Activated CD8-positive, alpha-beta T cell treated with anti-CD3 and anti-CD28 coated beads for 36 hours (primary cell): ENCODE measurements at regions not wholly inside any gene's neighbourhood (a gene's known extent, or its start where the extent isn't known, plus 50 kb on each side); places are given as distances from the start of the nearest gene placed in this dataset.

ENCODE experiments used
- ATAC-seq: fragments of 200-7000 bp; cut with Tn5 transposase; one replicate; pipeline ENCODE4 v1.10.0; 2021; ENCODE audit warnings: mild to moderate bottlenecking, moderate library complexity
- CTCF ChIA-PET: fragments of 350-600 bp; sonication (Branson Sonifier 250); formaldehyde crosslinking; loops from one replicate; lab custom pipeline; 2021; ENCODE audit warnings: antibody characterized with exemption; lab: Charles Lee
- POLR2A ChIA-PET: fragments of 350-600 bp; sonication (Branson Sonifier 250); formaldehyde crosslinking; loops from one replicate; lab custom pipeline; 2021; ENCODE audit warnings: antibody characterized with exemption; lab: Charles Lee
- DNase-seq: peaks from one replicate; pipeline ENCODE4 v3.0.0-alpha.2; 2020
- H3K27ac Mint-ChIP-seq: one replicate; pipeline ENCODE4 v1.8.0; 2021; ENCODE audit warnings: mild to moderate bottlenecking, mixed read lengths
- H3K27me3 Mint-ChIP-seq: one replicate; pipeline ENCODE4 v1.8.0; 2021; ENCODE audit warnings: mixed read lengths
- H3K36me3 Mint-ChIP-seq: one replicate; pipeline ENCODE4 v1.8.0; 2021; ENCODE audit warnings: low read depth, mixed read lengths
- H3K4me1 Mint-ChIP-seq: one replicate; pipeline ENCODE4 v1.8.0; 2021; ENCODE audit warnings: low read depth, mixed read lengths
- H3K4me3 Mint-ChIP-seq: one replicate; pipeline ENCODE4 v1.8.0; 2021; ENCODE audit warnings: mild to moderate bottlenecking, moderate library complexity, mixed read lengths
- H3K9me3 Mint-ChIP-seq: one replicate; pipeline ENCODE4 v1.8.0; 2021; ENCODE audit warnings: mixed read lengths
- intact Hi-C: fragments of 100-400 bp; cut with micrococcal nuclease; formaldehyde crosslinking; loops from one replicate; pipeline ENCODE4 v1.10.0; 2022
- TF ChIP-seq, protein P1 (sequence below): fragments of 200-600 bp; IDR thresholded peaks from one replicate; pipeline ENCODE4 v1.8.0; 2022; ENCODE audit warnings: antibody characterized with exemption, mild to moderate bottlenecking

DNA sequence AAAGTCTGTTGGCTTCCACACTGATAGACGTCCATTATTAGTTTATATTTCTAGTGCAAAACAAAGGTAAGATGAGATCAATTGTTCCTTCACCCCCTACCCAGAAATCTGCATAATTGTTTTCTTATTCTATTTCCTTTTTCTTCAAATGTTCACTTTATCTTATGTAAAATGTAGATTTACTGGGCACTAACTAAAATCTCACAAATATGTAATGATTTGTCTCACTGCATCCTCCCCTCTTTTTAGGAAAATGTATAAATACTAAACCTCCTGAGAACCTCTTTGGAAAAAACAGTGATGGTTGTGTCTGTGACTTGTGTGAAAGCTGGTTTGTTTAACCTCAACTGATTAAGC is 1377.2 kb upstream of the MIR17HG start:
- ATAC-seq, result no peak
- H3K27me3 Mint-ChIP-seq, result no peaks in the 10 kb centered on the region
- TF ChIP-seq, protein P1, sequence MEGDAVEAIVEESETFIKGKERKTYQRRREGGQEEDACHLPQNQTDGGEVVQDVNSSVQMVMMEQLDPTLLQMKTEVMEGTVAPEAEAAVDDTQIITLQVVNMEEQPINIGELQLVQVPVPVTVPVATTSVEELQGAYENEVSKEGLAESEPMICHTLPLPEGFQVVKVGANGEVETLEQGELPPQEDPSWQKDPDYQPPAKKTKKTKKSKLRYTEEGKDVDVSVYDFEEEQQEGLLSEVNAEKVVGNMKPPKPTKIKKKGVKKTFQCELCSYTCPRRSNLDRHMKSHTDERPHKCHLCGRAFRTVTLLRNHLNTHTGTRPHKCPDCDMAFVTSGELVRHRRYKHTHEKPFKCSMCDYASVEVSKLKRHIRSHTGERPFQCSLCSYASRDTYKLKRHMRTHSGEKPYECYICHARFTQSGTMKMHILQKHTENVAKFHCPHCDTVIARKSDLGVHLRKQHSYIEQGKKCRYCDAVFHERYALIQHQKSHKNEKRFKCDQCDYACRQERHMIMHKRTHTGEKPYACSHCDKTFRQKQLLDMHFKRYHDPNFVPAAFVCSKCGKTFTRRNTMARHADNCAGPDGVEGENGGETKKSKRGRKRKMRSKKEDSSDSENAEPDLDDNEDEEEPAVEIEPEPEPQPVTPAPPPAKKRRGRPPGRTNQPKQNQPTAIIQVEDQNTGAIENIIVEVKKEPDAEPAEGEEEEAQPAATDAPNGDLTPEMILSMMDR, result no peak

DNA sequence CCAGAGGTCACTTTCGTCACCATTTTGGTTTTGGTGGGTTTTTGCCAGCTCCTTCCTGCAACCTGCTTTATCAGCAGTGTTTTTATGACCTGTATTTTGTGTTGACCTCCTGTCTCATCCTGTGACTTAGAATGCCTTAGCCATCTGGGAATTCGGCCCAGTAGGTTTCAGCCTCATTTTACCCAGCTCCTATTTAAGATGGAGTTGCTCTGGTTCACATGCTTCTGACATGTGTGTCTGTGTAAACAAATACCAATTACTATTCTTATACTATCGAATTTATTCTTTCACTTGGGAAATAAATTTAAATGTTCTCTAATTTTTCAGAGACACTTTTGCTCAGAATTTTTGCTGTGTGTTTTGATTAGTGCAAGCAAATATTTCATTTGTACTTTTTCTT is 1370.3 kb upstream of the MIR17HG start:
- no peaks in the 10 kb centered on the region for H3K36me3 Mint-ChIP-seq
- no peak overlapping the region for H3K27ac Mint-ChIP-seq
- no peak for DNase-seq
- intact Hi-C loops, result no loop called here
- no peaks in the 10 kb centered on the region for H3K9me3 Mint-ChIP-seq
- POLR2A ChIA-PET, result no interaction called here
- no peaks in the 10 kb centered on the region for H3K27me3 Mint-ChIP-seq
- no peak for ATAC-seq
- no peak overlapping the region for H3K4me3 Mint-ChIP-seq
- CTCF ChIA-PET, result no interaction called here
- no peaks in the 10 kb centered on the region for H3K4me1 Mint-ChIP-seq
- TF ChIP-seq, protein P1, result no peak

More for the DNA sequence above, 1377.2 kb upstream of the MIR17HG start:
- Mint-ChIP-seq H3K27ac (no peak overlapping the region), H3K36me3 (no peaks in the 10 kb centered on the region), H3K9me3 (peaks cover 25% of the 10 kb centered on the region), H3K4me3 (no peak overlapping the region), H3K4me1 (no peaks in the 10 kb centered on the region)
- intact Hi-C loops, result no loop called here
- no peak for DNase-seq
- ChIA-PET CTCF (no interaction called here), POLR2A (no interaction called here)

DNA sequence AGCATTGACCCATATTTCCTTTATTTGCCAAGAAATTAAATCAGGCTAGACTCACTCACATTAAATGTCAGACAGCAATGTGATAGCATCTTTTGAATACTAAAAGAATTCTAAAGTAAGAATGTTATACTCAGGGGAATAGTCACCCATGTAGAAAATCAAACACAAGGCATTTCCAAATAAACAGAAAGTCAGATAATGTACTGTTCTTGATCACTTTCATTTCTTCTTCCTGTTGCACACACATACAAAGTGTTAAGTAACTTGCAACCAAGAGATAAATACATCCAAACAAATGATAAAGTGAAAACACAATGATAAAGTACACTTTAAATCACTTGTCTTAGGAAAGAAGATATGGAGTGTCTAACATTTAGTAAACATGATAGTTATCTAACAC is 1366.6 kb upstream of the MIR17HG start:
- intact Hi-C loops, result no loop called here
- ATAC-seq (no peak), DNase-seq (no peak)
- Mint-ChIP-seq H3K4me1 (no peaks in the 10 kb centered on the region), H3K4me3 (no peak overlapping the region), H3K27me3 (no peaks in the 10 kb centered on the region), H3K27ac (no peak overlapping the region), H3K36me3 (no peaks in the 10 kb centered on the region), H3K9me3 (peaks cover 2% of the 10 kb centered on the region)
- TF ChIP-seq, protein P1, result no peak
- CTCF ChIA-PET, result no interaction called here
- POLR2A ChIA-PET, result no interaction called here

DNA sequence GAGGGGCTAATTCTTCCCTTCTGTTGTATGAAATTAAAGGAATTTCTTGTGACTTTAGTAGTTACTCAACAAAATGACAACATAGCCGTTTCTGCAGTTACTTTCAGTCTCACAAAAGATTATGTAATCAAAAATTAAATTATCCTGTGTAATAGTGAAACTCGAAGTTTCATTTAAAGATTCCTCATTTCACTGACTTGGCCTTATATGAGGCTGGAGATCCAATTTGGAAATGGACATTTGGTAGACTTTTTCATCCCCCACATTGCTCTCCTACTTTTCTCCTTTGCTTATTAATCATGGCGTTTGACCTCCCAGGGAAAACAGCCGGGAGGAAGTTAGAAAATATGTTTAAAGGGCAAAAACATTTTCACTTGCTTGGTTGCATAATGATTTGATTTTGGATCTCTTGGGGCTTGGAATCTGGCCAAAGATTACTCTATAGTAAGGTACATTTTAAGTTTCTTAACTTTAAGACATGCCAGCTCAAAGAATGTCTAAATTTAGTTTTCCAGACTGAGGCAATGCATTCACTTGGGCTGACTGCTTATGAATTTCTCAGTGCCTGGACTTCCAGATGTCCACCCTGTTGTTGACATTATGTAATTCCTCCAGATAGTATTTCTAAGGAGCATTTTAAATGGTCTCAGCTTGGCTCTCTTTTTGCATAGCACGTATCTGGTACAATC is 1364.9 kb upstream of the MIR17HG start:
- POLR2A ChIA-PET, result no interaction called here
- peaks cover 2% of the 10 kb centered on the region for H3K9me3 Mint-ChIP-seq
- TF ChIP-seq, protein P1, result no peak
- no peaks in the 10 kb centered on the region for H3K36me3 Mint-ChIP-seq
- H3K27ac Mint-ChIP-seq, result no peak overlapping the region
- ATAC-seq (no peak), DNase-seq (no peak)
- no peak overlapping the region for H3K4me3 Mint-ChIP-seq
- intact Hi-C loops, result no loop called here
- no peaks in the 10 kb centered on the region for H3K27me3 Mint-ChIP-seq
- CTCF ChIA-PET, result no interaction called here
- H3K4me1 Mint-ChIP-seq, result no peaks in the 10 kb centered on the region

DNA sequence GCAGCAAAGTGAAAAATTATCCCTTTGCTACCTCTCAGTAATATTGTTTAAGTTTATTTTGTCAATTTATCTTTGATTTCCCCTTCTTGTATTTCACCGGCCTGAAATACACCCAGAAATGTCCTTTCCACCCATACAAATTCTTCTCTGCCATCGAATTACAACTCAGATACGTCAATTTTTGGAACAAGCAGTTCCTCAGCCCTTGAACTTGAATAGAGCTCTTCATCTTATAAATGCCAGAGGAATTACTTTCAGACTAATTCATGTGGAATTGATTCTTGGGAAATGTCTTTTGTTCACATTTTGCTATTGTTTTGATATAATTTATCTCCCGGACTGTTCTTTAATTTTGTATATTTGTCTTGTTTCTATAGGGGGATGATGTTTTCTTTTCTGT is 1359.3 kb upstream of the MIR17HG start:
- DNase-seq (no peak), ATAC-seq (no peak)
- ChIA-PET POLR2A (no interaction called here), CTCF (no interaction called here)
- H3K36me3 Mint-ChIP-seq, result no peaks in the 10 kb centered on the region
- H3K4me3 Mint-ChIP-seq, result no peak overlapping the region
- intact Hi-C loops, result no loop called here
- H3K27me3 Mint-ChIP-seq, result no peaks in the 10 kb centered on the region
- H3K9me3 Mint-ChIP-seq, result peaks cover 12% of the 10 kb centered on the region
- H3K4me1 Mint-ChIP-seq, result no peaks in the 10 kb centered on the region
- TF ChIP-seq, protein P1, result no peak
- H3K27ac Mint-ChIP-seq, result no peak overlapping the region
